HT-29 (cell line): ENCODE measurements at regions not wholly inside any gene's neighbourhood (a gene's known extent, or its start where the extent isn't known, plus 50 kb on each side); places are given as distances from the start of the nearest gene placed in this dataset. TPM values are rescaled to one million over a fixed set of nuclear protein-coding genes. Genes with fewer than 3 reads are reported as not detected.
"Not testable (repeated sequence)": the region's sequence is repeated elsewhere in the genome, so short reads cannot be mapped to it uniquely, and the experiment has no call there.

ENCODE experiments used
- DNase-seq: peaks from one replicate; pipeline ENCODE4 v3.0.0-alpha.2; 2015; ENCODE audit warnings: low spot score
- small RNA-seq: library from RNA; depleted of rRNA; stranded (forward); fragments of <200 nt; gene quantifications from one replicate; pipeline ENCODE3, GENCODE V24; 2014

GRCh38 chr6:47407300-47408281, 70.0 kb upstream of the CD2AP start:
- DNase-seq: peak; percentile 75

GRCh38 chr6:47413752-47414422, 63.7 kb upstream of the CD2AP start:
- DNase-seq: peak; percentile 90

- DNase-seq: peak; percentile 77
Observed at GRCh38 chr6:47414423-47415167, 63.0 kb upstream of the CD2AP start.

GRCh38 chr6:47416396-47417345, 60.9 kb upstream of the CD2AP start:
- no peak for DNase-seq

- peak; percentile 89 for DNase-seq
Observed at GRCh38 chr6:47419621-47420020, 58.0 kb upstream of the CD2AP start.

GRCh38 chr6:47420394-47421371, 56.9 kb upstream of the CD2AP start:
- peak; percentile 65 for DNase-seq

GRCh38 chr6:47423079-47423478, 54.5 kb upstream of the CD2AP start:
- DNase-seq: no peak

GRCh38 chr6:47424436-47424836, 53.2 kb upstream of the CD2AP start:
- no peak for DNase-seq

- DNase-seq: not testable (repeated sequence)
Observed at GRCh38 chr6:47425724-47426123, 51.9 kb upstream of the CD2AP start.

GRCh38 chr6:47426524-47427302, 50.9 kb upstream of the CD2AP start:
- no peak for DNase-seq

GRCh38 chr6:47427680-47428079, 49.9 kb upstream of the CD2AP start:
- no peak for DNase-seq

Small RNAs in the stretch of these regions (small RNA-seq; reads per million reads assigned to genes)
- not detected for gene B3GNTL1P2
